ENCODE measurements at regions not wholly inside any gene's neighbourhood (a gene's known extent, or its start where the extent isn't known, plus 50 kb on each side); places are given as distances from the start of the nearest gene placed in this dataset.

DNA sequence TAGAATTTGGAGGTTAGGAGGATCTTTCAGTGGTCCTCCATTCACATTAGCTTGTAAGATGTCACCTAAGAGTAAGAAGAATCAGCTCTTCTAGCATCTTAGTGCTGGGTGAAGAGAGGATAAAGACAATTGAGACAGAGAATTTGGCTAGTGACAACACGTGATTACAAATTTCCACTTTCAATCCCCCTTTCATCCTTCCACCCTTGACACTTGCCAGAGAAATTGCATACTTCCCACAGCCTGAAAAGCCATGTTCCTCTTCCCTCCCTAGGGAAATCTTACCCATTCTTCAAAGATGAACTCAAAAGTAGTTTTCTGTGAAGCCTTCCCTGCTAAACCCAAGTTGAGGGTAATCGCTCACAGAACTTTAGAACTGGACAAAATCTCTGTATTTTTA is 282.6 kb upstream of the PTGER4 start:
- TF ChIP-seq CTCF (IDR thresholded peaks at IDR 0.05) (no peak), POLR2AphosphoS5 (IDR thresholded peaks at IDR 0.05) (no peak)
